Astrocyte of the cerebellum (primary cell): ENCODE measurements at regions not wholly inside any gene's neighbourhood (a gene's known extent, or its start where the extent isn't known, plus 50 kb on each side); places are given as distances from the start of the nearest gene placed in this dataset.
A peak's percentile ranks its signal among the peaks of the same experiment; 100 is the strongest.

Experiments
- DNase-seq: peaks from one replicate; pipeline ENCODE4 v3.0.0-alpha.2; 2011; ENCODE audit warnings: low read depth
- H3K4me3 ChIP-seq: 2 replicates; pipeline ENCODE4 v1.5.1; 2011; ENCODE audit warnings: mild to moderate bottlenecking, low read depth, low read length, moderate library complexity
- in situ Hi-C: cut with HindIII; loops from 2 replicates; pipeline ENCODE4 v1.10.0; 2017; ENCODE audit warnings: low sequenced_read_pairs
- TF ChIP-seq, protein P1 (sequence below): IDR thresholded peaks from 2 replicates; pipeline ENCODE4 v1.5.1; 2012; ENCODE audit warnings: low read length, low read depth, moderate library complexity, mild to moderate bottlenecking; ENCODE audit errors: missing control alignments

DNA sequence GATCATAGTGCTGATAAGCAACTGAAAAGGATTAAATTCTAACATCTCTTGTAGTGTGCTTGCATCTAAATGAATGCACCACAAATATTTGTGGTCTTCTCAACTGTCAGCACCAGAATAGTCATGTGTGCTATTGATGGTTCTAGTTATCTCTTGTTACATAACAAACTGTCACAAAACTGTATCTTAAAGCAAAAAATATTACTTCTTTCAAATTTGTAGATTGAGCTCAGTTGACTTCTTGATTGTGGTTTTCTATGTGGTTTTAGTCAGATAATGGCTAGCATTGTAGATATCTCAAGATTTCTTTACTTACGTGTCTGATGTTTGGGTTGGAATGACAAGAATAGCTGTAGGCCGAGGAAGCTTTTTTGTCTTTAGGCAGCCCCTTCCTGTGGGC lies 431.3 kb downstream of the SLITRK6 start:
- peak; percentile 20 for DNase-seq
- no peak overlapping the region for H3K4me3 ChIP-seq
- TF ChIP-seq, protein P1, sequence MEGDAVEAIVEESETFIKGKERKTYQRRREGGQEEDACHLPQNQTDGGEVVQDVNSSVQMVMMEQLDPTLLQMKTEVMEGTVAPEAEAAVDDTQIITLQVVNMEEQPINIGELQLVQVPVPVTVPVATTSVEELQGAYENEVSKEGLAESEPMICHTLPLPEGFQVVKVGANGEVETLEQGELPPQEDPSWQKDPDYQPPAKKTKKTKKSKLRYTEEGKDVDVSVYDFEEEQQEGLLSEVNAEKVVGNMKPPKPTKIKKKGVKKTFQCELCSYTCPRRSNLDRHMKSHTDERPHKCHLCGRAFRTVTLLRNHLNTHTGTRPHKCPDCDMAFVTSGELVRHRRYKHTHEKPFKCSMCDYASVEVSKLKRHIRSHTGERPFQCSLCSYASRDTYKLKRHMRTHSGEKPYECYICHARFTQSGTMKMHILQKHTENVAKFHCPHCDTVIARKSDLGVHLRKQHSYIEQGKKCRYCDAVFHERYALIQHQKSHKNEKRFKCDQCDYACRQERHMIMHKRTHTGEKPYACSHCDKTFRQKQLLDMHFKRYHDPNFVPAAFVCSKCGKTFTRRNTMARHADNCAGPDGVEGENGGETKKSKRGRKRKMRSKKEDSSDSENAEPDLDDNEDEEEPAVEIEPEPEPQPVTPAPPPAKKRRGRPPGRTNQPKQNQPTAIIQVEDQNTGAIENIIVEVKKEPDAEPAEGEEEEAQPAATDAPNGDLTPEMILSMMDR, result no peak
- in situ Hi-C loops, result no loop called here

DNA sequence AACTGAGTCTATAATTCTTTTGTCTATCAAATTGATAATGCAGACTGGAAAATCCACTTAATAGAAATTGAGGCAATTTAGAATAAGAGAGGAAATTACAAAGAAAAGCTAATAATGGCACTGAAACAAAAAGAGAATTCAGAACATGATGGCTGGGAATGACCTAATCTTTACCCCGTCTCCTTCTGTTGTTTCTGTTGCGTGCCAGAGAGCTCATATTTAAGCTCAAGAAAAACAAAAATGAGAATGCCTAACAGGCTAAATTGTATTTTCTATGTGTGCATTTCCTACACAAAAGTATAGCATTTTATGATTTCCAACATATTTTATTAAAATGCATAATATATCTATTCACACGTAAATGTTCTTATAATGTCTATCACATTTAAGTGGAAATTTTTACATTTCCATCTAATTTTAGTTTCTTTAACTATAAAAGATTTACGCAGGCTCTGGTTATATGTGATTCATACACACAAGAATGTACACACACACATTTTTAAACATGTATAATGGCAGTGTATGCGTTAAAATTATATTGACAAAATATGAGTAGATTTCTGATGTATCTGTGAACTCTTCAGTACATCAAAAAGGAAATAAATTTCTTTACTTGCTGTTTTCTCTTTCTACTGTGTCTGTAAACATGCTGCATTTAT lies 432.3 kb downstream of the SLITRK6 start:
- TF ChIP-seq, protein P1, result no peak
- no peak for DNase-seq
- no peak overlapping the region for H3K4me3 ChIP-seq
- in situ Hi-C loops, result no loop called here

DNA sequence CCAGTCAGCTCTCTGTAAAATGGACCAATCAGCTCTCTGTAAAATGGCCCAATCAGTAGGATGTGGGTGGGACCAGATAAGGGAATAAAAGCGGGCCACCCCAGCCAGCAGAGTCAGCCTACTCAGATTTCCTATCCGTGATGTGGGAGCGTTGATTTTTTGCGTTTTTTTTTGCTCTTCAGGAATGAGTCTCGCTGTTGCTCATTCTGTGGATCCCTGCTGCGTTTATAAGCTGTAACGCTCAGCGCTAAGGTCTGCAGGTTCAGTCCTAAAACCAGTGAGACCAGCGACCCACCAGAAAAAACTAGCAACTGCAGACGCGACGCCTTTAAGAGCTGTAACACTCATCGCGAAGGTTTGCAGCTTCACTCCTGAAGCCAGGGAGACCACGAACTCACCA lies 435.7 kb downstream of the SLITRK6 start:
- DNase-seq, result no peak
- in situ Hi-C loops, result no loop called here
- H3K4me3 ChIP-seq, result no peak overlapping the region
- TF ChIP-seq, protein P1, result no peak

DNA sequence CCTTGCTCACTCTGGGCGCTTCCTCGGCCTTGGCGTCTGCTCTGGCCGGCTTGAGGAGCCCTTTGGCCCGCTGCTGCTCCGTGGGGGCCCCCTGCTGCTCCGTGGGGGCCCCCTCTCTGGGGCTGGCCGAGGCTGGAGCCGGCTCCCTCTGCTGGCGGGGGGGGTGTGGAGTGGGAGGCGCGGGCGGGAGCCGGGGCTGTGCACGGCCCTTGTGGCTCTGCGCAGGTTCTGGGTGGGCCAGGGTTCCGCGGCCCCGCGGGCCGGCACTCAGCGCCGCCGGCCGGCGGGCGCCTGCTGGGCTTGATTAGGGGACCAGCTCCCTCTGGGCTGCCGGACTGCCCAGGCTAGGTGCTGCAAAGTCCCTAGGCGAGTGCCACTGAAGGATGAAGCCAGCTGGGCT lies 436.2 kb downstream of the SLITRK6 start:
- DNase-seq, result no peak
- TF ChIP-seq, protein P1, result no peak
- H3K4me3 ChIP-seq, result no peak overlapping the region
- in situ Hi-C loops, result no loop called here

DNA sequence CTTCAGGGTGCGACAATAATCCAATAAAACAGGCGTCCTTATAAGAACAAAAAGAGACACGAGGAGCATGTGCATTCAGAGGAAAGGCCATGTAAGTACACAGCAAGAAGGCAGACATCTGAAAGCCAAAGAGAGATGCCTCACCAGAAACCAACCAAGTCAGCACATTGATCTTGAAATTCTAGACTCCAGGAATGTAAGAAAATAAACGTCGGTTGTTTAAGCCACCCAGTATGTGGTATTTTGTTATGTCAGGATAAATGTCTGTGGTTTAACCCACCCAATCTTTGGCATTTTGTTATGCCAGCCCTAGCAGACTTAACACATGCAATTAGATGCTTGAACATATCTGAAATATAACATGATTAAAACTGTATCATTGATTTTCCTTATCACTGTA lies 452.0 kb downstream of the SLITRK6 start:
- H3K4me3 ChIP-seq, result no peak overlapping the region
- in situ Hi-C loops, result no loop called here
- TF ChIP-seq, protein P1, result no peak
- peak; percentile 70 for DNase-seq

DNA sequence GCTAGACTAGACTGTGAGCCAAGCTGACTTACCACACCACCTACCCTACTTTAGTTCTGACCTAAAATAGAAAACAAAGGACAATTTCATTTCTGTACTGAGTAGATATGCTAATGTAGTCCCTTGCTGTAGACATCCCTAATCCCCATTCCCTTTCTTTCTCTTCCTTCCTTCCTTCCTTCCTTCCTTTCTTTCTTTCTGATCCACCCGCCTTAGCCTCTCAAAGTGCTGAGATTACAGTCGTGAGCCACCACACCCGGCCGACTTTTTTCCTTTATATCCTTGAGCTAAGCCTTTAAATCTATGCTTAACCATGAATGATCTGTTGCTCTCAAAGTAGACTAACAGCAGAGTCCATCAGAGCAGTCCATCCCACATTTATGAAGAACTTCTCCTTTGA lies 465.0 kb downstream of the SLITRK6 start:
- TF ChIP-seq, protein P1, result no peak
- no peak overlapping the region for H3K4me3 ChIP-seq
- in situ Hi-C loops, result no loop called here
- DNase-seq, result no peak
